Stimulated activated CD4-positive, alpha-beta T cell treated with anti-CD3 and anti-CD28 coated beads, Interleukin-2, amount 100 ng/mL, for 4 hours (primary cell): ENCODE measurements at regions not wholly inside any gene's neighbourhood (a gene's known extent, or its start where the extent isn't known, plus 50 kb on each side); places are given as distances from the start of the nearest gene placed in this dataset.
A peak's percentile ranks its signal among the peaks of the same experiment; 100 is the strongest.
"Not testable (repeated sequence)": the region's sequence is repeated elsewhere in the genome, so short reads cannot be mapped to it uniquely, and the experiment has no call there.

ENCODE experiments used
- DNase-seq: peaks from one replicate; pipeline ENCODE4 v3.0.0-alpha.2; 2020; ENCODE audit warnings: low read depth

DNA sequence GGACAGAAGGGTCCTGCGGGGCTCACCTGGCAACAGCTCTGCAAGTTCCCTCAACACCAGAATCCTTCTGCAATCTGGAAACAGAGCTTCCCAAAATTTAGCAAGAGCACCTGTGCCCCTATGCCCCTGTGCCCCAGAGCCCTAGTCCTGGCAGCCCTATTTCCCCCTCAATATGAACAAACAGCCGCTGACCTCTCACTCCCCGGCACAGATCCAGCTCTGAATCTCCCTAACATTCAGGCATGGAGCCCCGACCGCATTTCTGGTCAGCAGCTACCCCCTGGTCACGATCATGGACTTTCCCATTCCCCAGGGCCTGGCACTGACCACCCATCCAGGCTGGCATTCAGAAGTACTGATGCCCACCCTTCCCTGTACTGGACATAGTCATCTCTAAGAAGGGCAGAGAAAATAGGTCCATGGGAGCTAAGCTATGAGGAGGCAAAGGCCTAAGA is 110.8 kb upstream of the SMURF2 start:
- DNase-seq, result no peak

DNA sequence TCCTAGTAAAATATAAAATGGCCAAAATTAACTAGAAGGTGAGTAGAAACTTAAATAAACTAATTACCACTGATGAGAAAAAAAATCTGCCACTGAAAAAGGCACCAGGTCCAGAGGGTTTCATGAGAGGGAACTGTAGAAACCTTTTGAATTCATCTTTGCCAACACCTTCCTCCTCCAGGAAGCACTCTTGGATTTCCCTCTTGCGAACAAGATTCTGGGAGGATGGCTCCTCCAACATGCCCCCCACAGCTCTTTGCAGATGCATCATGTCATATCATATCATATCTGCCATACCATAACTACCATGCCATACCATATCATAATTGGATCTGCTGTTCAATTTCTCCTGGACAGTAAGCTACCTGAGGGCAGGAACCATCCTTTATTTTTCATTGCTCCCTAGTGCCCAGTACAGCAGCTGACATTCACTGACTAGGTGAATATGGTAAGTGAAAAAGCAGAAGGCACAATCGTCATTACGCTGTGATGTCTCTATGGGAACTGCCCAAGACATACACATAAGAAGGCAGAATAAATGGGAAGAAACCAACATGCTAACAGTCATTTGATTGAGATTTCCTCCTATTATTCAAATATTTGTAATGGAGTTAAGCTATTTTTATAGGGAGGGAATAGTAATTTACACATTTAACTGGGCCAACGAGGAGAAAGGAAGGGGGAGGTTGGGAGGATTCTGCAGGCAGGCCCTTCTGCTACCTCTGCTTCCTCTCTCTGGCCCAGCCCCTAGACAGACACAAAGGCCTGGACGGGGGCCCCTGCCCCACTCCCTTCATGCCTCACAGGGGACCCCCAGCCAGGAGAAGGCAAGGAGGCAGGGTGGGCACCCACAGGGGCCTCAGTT is 110.1 kb upstream of the SMURF2 start:
- DNase-seq, result no peak

DNA sequence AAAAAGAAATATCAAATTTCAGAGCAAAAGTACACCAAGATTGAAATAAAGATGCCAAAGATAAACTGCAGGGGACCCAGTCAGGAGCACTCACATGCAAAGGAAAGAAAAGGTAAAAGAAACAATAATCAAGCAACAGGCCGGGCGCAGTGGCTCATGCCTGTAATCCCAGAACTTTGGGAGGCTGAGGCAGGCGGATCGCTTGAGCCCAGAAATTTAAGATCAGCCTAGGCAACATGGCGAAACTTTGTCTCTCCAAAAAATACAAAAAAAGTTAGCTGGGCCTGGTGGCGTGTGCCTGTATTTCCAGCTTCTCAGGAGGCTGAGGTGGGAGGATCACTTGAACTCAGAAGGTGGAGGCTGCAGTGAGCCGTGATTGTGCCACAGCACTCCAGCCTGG is 107.6 kb upstream of the SMURF2 start:
- DNase-seq, result no peak

DNA sequence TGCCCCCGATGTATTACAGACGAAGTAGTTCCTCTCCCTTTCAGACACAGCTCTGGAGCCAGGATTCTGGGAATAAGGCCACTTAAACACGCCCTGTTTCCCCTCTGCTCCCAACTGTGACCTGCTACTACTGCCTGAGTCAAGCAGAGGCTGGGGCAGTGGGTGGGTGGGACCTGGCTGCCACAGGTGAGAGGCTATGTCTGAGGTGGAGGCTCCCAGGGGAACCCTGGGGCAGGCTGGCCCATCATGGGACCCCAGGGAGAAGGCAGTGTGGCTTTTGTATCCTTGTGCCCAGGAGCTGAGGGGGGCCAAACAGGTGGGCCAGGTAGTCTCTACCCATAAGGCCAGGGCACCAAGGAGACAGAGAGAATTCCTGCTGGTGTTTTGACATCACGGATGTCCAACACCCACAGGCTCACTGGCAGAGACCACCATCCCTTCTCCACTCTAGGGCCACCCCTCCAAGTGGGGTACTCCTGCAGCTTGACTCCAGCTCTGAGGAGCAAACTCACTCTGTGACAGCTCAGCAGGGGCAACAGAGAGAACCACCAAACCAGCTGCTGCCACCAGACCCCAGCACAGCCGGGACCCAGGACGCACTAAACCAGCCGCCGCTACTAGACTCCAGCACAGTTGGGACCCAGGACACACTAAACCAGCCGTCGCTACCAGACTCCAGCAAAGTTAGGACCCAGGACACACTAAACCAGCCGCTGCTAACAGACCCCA is 105.3 kb upstream of the SMURF2 start:
- DNase-seq, result no peak

DNA sequence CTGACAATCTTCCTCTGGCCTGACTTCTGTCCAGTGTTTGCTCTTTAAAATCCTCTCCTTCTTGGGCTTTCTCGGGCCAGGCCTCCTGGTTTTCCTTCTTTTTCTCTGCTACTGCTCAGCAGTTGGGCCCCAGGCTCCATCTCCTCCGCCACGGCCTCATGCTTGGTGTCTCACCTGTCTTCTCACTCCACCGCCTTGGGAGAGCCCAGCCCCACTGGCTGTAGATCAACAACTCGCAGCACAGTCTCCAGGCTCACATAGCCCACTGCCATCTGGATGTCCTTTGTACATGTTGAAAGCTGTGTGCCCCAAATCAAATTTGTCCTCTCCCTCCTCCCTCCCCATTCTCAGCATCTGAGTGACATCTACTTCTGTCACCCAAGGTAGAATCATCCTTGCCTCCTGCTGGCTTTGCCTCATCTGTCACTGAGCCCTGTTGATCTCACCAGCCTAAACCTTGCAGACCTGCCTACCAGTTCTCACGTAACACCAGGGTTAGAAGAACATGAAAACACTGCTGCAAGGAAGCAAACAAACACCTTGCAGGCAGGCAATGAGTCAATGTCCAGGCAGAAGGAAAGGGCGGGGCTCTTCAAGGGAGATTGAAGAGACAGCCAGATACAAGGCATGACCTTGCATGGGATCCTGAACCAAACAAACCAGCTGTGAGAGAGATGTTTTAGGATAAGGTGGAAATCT is 103.2 kb upstream of the SMURF2 start:
- DNase-seq, result no peak

DNA sequence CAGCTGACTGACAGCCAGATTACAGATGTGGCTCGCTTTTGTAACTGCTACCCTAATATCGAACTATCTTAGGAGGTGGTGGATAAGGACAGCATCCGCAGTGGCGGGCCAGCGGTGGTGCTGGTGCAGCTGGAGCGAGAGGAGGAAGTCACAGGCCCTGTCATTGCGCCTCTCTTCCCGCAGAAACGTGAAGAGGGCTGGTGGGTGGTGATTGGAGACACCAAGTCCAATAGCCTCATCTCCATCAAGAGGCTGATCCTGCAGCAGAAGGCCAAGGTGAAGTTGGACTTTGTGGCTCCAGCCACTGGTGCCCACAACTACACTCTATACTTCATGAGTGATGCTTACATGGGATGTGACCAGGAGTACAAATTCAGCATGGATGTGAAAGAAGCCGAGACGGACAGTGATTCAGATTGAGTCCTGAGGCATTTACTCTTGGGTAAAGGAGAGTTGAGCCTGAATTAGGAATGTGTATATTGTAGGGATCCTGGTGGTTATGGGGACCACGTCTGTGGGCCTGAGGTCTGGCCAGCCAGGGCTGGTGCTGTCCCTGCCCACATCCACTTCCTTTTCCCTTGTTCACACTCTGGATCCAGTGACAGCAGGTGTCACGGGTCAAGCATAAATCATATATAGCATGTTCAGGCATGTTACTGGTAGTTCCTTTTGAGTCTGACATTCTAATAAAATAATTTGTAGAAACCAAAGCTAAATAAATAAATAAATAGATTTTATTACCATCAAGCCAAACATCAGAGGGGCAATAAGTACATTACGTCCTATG is 89.0 kb upstream of the SMURF2 start:
- no peak for DNase-seq

DNA sequence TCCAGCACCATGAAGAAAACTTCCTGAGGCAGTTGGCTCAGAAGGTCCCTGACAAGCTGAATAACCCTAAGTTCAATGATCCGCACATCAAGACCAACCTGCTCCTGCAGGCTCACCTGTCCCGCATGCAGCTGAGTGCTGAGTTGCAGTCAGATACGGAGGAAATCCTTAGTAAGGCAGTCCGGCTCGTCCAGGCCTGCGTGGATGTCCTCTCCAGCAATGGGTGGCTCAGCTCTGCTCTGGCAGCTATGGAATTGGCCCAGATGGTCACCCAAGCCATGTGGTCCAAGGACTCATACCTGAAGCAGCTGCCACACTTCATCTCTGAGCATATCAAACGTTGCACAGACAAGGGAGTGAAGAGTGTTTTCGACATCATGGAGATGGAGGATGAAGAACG is 88.4 kb upstream of the SMURF2 start:
- no peak for DNase-seq

DNA sequence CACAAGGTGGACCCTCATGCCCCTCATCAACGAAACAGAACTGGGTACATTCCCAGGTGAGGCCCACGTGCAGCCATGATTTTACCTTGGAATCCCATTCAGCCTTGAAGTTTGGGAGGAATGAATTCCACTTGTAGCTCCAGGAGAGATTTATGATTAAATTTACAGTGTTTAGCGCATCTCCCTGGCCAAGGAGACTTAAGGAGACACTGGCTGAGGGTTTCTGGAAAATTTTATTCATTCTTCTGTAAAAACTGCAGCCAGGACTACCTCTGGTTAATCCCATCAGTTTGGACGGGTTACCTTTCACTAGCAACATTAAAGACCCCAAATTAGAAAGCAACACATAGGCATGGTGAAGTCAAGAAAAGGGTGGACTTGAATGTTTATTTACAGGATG is 87.2 kb upstream of the SMURF2 start:
- DNase-seq, result no peak

DNA sequence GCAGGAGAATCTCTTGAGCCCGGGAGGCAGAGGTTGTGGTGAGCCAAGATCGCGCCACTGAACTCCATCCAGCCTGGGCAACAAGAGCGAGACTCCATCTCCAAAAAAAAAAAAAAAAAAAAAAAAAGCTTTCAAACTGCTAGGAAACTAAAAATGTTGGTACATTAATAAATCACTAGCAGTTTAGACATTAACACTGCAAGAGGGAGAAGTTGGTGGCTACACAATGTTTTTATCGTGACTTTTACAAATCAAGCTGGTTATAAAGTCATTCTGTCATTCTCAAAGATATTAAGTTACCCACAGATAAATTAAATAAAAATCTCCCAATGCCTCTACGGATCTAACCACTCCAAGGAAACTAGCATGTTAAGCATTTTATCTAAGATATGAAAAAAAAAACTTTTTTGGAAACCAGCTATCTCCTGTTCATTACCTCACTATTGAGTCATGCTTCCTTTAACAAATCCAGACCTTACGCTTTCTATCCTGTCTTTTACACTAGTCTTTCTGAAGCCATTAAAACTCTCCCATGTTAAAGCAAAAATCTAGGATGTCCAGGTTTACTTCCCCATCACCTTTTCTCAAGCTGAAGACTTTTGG is 85.9 kb upstream of the SMURF2 start:
- no peak for DNase-seq

DNA sequence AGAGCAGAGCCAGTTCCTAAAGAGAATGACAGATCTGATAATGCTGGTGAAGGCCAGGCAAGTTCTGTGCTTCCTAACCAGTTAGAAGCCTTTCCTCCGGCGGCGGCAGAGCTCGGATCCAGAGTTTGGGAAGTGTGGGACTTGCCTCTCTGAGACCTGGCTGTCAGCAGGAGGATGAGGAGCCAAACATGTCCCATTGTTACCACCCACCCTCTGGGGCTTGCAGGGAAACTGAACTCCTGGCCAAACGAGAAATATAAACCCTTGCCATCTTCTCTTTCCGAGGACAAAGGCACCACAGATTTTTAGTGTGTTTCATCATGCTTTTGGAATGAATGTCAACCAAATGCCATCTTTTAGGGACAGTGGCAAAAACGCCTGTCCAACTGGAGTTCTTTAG is 80.2 kb upstream of the SMURF2 start:
- no peak for DNase-seq

DNA sequence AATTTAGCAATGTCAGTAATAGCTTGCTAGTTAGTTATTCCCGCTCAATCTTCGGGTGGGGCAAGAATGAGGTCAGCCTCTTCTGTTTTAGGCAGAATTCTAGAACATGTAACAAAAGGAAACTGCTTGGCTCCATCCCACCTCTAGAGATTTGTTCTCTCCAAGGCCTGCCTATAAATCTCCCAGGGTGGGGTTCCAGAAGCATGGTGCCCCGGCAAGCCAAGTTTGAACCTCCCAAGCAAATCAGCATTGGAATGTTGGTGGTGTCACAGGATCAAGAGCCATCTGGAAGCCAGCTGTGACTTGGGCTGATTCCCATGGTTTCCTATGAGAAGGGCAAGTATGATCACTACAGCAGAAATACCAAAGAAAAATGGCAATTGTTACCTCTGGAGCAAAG is 79.8 kb upstream of the SMURF2 start:
- DNase-seq, result not testable (repeated sequence)

DNA sequence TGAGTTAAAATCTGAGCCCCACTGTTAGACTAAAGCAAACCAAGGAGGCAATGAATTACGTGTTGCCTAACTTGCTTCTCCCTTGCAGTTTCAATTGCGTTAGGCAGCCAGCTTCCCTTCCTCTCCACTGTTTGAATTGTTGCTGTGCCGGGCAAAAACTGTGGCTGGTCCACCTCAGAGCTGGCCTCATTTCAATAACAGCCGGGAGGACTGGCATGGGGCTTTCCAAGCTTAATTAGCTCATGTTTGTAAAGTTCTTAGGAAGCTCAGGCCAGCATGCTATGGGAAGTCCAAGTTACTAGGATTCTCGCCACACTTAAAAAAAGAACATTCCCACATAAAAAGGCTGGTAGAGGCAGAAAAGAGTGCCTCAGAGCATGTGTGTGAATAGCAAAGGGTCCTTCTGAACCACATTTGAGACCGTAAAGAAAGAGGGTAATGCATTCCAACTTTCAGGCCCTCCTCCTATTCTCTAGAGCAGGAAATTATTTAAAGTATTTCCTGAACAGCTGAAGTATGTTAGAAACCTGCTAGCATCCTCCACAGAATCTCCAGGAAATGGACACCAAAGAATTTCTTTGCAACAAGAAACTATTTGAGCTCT is 79.0 kb upstream of the SMURF2 start:
- no peak for DNase-seq

DNA sequence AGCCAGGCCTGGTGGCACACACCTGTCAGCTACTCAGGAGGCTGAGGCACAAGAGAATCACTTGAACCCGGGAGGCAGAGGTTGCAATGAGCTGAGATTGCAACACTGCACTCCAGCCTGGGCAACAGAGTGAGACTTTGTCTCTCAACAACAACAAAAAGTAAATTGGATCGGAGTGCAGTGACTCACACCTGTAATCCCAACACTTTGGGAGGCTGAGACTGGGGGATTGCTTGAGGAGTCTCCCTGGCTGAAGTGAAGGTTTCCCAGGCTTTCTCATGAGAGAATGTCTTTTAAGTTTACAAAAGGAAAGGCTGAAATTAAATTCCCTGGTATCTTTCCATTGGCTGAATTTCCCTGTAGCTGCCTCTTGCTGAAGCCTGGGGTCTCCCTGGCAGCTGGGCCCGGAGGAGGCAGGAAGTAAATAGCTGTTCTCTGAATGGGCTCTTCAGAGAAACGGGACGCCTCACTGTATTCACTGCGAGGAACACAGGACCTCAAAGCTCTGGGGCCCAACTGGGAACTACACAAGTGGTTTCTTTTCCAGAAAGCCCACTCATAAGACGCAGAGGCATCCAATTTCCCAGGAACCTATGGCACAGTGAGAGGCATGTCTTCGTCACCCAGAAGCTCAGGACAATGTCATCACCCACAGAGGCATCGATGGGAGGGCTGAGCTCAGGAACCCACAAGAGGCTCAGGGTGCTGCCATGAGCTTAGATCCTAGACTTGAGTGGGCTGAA is 77.4 kb upstream of the SMURF2 start:
- no peak for DNase-seq

DNA sequence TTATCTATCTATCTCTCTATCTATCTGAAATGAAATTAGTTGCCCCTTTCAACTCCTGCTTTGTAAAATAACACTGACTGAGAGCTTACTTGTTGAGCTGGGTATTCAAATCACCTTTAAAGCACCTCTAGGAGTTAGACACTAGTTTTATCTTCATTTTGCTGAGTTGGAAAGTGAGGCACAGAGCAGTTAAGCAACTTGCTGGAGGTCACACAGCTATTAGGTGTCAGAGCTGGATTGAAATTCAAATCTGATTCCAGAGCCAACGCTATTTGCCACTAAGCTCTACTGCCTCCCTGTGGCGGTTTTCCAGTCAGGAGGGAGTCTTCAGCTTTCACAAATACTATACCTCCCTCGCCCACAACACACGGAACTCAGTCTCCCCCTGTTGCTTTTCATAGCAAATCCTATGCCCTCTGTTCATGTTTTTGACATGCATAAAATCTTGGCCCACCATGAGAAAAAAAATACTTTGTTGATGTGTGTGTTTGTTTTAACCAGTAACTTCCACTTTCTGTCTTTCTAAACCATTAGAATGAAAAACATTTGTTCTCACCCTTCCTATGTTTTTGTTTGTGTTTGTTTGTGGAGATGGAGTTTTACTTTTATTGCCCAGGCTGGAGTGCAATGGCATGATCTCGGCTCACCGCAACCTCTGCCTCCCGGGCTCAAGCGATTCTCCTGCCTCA is 74.8 kb upstream of the SMURF2 start:
- DNase-seq, result peak; percentile 12

DNA sequence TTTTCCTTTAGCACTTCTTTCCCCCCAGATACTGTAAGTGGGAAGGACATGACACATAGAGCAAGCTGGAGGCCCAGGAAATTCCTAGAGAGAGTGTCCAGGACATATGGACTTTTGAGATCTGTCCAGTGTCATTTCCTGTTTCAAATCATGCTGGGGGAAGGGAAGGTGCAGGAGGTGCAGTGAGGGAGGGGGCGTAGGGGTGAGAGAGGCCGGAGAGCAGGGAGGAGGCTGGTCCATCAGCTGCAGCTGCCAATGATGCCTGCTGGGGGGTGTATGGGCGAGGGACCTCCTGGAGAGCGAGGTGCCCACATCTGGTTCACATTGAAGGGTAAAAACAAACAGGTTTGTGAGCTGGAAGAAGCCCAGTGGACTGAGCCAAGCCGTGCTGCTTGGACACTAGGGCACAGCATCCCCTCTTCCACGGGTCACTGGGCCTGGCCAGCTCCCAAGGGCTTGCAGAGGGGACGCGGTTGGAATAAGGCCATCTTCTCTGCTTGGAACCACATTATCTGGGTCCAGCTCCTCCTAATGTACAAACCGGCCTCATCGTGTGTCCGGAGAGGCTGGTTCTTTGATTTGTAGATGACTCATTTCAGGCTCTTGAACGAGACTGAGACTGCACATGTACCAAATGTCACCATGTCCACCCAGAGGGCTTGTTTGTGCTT is 70.4 kb upstream of the SMURF2 start:
- no peak for DNase-seq

DNA sequence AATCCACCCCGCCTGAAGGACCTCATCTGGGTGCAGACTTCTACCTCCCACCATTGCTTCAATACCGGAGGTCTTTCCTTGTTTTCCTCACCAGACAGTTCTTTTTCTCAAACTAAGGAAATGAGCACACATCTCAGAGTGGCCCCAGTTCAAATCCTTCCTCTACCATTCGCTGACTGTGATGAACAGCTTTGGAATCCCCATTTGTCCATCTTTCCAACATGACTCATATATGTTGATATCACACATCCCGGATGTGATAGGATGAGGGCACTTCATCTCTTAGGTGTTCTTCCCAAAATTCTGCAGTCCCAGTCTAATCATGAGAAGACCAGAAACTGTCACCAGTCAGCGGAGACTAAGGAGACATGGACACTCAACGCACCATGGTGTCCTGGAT is 67.9 kb upstream of the SMURF2 start:
- not testable (repeated sequence) for DNase-seq

DNA sequence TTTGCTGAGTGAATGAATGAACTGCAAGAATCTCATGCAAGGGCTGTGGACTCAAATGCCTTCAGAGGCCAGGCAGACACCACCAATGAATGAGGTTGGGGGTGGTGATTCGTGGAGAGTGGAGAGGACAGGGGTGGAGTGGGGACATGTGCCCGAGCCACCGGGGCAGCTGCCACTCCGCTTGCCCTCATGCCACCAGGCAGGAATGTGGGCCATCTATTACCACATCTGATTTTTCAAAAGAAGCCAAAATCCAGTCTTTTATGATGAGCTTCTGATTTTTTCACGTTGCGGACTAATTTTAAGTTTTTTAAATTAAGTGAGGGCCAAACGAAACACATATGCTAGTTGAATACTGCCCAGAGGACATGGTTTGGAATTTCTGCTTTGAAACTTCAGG is 67.1 kb upstream of the SMURF2 start:
- no peak for DNase-seq

DNA sequence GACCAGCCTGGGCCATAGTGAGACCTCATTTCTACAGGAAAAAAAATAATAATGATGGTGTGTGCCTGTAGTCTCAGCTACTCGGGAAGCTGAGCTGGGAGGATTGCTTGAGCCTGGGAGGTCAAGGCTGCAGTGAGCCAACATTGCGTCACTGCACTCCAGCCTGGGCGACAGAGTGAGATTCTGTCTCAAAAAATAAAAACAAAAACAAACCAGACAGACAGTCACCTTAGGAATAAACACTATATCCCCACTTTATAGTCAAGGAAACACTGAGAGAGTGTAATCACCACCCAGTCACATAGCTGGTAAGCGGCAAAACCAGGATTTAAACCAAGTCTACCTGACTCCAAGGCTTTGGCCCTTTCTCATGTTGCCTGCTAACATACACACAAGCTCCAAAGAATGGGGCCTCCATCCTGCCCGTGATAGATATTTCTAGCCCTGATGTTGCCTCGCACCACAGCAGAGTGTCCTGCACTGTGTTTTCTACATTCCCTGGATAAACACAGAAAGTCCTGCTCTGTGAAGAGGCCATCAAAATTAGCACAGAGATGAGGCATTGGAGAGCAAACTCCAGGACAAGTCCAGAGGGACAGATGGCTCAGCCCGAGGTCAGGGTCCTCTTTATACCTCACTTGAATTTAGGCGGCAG is 66.1 kb upstream of the SMURF2 start:
- no peak for DNase-seq

DNA sequence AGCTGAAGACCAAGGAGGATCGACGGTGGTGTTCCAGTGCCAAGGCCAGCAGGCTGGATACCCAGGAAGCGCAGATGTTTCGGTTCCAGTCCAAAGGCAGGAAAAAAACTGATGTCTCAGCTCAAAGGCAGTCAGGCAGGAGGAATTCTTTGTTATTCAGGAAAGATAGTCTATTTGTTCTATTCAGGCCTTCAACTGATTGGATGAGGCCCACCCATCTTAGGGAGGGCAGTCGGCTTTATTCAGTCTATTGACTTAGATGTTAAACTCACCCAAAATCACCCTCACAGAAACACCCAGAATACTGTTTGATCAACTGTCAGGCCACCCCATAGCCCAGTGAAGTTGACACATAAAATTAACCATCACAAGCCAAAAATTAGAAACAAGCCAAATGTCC is 63.9 kb upstream of the SMURF2 start:
- not testable (repeated sequence) for DNase-seq
